EH (cell line): ENCODE measurements at regions not wholly inside any gene's neighbourhood (a gene's known extent, or its start where the extent isn't known, plus 50 kb on each side); places are given as distances from the start of the nearest gene placed in this dataset.

Source experiments
- DNase-seq: peaks from one replicate; pipeline ENCODE4 v3.0.0-alpha.2; 2015; ENCODE audit warnings: low read depth

DNA sequence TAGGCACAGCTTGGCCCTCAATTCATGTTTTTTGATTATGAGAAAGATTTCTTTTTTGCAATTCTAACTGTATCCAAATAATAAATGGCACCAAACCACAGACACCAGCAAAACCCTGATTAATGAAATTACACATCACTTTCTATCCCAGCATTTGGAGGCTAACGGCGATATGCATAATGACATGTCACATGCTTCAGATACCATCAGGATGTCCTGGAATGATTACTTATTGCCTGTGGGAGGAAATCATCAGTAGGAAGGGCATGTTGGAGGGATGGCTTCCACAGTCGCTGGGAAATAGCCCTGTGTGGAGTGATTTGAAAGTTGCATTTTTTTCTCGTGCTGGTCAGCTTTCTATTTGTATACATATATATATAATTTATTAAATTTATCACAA is 121.7 kb downstream of the CMPK2 start:
- no peak for DNase-seq

DNA sequence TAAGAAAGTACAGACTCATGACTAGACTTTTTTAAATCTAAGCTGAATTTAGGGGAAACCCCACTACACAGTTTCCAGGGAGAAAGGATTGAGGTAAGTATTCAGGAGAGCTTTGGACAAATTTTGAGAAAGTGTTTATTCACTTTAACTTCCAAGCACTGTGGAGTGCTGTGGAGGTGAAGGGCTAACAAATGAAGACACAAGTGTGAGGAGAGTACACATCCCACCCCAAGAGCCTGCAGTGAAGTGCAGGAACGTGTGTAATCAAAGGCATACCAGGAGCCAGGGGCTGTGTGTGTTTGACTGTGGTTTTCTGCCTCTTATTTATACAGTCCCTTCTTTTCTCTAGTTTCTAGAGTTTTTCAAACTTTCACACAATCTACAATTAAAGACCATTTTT is 118.3 kb downstream of the CMPK2 start:
- DNase-seq: no peak

DNA sequence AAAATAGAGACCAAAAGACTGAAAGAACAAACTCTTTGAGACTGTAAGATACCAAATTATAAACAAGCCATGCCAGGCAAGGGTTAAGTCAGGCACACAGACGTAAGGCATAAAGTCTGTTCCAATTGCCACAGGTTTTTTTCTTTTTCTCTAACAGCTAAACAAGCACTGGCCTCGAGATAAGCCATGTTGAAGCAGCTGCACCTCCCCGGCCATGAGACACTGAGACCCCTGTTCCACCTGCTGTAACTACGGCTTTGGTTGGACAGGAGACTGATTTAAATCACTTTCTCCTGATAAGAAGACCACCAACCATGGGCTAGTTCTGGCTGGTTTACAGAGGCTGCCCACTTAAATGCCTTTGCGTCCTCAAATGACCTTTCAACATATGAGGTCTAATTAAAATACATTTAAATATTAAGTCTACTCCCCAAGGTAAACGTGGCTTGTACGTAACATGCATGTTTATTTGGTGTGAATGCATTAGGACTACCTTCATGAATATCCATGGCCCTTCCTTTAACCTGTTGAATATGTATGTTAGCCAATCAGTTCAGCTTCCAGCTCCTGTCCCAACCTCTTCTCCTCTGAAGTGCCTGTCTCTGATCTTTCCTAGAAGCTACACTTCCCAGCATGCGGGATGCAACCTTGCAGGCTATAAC is 117.2 kb downstream of the CMPK2 start:
- DNase-seq: no peak

DNA sequence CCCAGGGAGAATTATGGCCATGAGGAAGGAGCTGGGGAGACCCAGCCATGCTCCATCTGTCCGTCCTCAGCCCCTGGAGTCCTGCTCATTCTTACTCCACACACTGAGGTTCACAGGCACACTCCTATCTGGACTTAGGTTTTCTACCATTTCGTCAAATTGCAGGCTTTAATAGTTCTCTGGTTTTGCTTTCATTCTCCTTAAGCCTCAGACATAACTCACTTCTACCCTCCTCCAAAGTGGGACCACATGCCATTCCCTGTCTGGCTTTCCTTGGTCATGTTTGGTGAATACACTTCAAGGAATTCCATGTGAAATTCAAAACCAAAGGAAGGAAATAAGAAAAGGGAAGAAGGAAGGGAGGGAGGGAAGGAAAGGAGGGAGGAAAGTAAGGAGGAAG is 115.7 kb downstream of the CMPK2 start:
- DNase-seq: peak; percentile 17

DNA sequence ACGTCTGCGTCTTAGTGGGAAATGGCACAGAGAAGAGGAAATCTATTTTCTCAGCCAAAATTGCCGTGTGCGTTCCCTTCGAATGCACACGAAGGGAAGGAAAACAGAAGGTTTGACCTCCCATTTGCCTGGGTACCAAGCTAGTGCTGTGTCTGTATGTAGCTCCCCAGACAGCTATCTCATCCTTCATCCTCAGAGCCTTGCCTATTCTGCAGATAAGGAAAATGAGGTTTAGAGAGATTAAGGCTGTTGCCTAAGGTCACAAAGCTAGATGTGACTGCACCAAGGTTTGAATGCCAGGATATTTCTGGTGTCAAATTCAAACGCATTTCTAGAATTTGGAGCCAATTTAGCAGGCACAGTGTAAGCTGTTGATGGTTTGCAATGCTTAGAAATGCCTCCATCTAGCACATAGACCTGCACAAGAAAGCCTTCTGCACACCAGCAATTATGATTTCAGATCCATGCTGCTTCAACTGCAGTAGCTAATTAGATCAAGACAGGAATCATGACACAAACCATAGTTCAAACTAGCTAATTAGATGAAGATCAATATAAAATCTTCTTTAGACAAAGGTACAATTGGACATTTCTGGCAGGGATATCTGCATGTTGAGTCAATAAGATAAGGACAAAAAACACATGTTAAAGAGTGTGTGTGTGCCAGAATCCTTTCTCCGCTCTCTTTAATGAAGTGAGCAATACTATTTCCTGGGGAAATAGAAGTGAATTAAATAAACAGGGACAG is 115.1 kb downstream of the CMPK2 start:
- DNase-seq: no peak

DNA sequence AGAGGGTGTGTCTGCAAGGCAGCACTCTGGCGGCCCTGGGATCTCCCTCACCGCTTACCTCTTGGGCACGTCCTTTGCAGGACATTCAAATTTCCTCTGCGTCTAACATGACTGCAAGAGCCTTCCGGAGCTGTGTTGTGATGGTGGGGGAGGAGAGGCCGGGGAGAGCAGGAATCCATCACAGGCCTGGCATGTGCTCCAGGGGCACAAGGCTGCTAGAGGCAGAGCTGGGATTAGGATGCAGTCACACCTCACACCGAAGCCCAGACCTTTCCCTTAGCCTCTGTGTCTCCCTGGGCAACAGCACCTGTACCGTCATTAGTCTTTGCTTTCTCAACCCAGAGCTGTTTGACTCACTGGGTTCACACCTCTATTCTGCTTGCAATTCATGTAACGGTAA is 111.3 kb downstream of the CMPK2 start:
- DNase-seq: no peak

DNA sequence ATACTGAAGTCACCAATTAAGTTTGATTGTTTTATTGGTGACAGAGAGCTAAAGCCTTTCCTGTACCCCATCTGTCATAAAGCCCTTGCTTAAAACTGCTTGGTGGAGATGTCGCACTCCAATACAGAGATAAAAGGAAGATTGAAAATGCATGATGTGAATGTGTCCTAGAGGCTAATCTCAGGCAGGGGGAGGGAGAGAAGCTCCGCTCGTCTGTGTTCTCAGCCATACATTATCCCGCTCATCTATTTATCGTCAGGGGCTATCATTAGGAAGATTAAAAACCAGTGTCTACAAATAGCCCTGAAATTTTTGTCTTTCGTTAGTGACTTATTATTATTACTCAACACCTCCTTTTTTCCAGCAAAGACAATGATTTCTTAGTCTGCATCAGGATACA is 110.3 kb downstream of the CMPK2 start:
- DNase-seq: no peak

DNA sequence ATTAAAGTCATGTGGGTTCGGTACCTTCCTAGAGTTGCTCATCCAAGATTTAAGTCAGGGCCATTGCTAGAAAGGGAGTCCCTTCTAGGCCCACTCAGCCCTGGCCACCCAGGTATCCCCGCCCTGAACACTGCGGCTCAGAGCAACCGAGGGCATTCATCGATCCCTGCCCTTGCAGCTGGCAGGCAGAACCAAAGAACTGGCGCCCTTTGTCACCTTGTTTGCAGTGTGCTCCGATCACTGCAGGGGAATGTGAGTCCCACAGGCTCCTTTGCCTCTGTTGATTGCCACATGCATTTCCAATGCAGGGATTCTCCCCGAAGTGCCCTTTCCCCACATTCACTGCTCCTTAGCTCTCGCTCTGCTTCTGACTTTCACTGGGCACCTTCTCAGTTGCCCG is 108.5 kb downstream of the CMPK2 start:
- no peak for DNase-seq

DNA sequence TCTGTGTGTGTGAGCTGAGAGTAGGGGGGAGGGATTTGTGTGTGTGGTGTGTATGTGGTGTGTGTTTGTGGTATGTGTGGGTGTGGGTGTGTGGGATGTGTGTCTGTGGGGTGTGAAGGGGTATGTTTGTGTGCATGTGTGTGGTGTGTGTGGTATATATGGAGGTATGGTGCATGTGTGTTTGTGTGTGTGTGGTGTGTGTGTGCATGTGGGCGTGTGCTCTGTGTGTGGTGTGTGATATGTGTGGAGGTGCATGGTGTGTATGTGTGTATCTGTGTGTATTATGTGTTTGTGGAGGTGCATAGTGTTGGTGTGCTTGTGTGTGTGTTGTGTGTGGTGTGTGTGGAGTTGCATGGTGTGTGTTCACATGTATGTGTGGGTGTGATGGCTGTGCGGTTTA is 106.0 kb downstream of the CMPK2 start:
- no peak for DNase-seq

DNA sequence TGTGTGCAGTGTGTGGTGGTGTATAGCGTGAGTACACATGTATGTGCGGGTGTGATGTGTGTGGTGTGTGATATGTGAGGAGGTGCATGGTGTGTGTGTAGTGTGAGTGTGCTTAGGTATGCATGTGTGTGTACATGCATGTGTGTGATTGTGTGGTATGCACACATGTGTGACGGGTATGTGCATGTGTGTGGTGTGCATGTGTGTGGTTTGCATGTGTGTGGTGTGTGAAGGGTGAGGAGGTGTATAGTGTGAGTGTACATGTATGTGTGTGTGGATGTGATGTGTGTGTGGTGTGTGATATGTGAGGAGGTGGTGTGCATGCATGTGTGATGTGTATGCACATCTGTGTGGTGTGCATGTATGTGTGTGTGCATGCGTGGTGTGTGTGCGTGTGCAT is 105.6 kb downstream of the CMPK2 start:
- DNase-seq: no peak

DNA sequence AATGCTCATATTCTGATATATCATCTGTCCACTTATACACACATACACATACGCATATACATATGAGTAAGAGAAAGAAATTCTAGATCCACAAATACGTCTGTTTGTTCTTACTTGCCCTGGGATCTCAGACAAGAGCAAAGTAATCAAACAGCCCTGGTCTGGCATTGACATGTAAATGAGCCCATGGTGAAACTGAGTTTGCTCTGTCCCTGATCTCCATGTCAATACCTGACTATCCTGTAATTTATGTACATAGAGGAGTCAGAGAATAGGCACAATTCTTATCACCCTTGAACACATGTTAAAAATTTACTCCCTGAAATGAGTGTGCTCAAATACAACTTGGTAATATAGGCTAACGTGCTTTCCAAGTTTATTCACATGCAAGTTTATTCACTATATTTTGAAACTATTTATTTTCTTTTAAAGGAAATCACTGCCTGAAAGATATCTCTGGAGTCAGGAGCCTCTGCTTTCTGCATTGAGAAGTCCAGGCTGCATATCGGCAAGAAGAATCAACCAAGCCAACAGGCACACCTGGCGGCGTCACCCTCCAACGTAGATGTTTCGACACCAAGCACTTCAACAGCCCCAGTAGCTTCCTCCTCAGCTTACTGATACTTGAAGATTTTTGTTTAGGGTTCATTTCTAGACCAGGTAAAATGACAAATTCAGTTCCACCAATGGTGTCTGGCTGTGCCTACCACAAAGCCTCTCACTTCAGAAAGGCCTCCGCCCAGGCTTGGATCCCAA is 100.6 kb downstream of the CMPK2 start:
- DNase-seq: no peak

DNA sequence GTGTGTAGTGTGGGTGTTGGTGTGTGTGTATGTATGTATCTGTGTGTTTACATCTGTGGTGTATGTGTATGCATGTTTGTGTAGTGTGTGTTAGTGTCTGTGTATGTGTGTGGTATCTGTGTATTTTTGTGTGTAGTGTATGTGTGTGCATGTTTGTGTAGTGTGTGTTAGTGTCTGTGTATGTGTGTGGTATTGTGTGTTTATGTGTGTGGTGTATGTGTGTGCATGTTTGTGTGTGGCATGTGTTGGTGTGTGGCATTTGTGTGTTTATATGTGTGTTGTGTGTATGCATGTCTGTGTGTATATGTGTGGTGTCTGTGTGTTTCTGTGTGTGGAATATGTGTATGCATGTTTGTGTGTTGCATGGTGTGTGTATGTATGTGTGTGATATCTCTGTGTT is 96.4 kb downstream of the CMPK2 start:
- no peak for DNase-seq

DNA sequence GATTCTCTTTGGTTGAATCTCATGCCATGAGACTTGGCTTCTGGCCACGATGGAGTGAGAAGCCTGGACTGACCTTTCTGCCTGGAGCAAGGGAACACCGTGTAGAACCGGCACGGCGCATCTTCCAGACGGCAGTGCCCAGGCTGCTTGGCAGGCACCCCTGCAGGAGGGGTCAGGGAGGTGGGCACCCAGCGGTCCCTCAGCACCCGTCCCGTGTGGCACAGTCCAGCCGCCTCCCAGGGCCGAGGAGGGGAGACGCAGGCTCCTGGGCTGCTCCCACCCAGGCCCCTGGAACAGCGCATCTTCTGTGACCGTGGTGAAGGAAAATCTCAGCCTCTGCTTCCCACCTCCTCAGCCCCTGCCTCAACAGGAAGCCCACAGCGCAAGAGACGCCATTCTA is 95.7 kb downstream of the CMPK2 start:
- no peak for DNase-seq

DNA sequence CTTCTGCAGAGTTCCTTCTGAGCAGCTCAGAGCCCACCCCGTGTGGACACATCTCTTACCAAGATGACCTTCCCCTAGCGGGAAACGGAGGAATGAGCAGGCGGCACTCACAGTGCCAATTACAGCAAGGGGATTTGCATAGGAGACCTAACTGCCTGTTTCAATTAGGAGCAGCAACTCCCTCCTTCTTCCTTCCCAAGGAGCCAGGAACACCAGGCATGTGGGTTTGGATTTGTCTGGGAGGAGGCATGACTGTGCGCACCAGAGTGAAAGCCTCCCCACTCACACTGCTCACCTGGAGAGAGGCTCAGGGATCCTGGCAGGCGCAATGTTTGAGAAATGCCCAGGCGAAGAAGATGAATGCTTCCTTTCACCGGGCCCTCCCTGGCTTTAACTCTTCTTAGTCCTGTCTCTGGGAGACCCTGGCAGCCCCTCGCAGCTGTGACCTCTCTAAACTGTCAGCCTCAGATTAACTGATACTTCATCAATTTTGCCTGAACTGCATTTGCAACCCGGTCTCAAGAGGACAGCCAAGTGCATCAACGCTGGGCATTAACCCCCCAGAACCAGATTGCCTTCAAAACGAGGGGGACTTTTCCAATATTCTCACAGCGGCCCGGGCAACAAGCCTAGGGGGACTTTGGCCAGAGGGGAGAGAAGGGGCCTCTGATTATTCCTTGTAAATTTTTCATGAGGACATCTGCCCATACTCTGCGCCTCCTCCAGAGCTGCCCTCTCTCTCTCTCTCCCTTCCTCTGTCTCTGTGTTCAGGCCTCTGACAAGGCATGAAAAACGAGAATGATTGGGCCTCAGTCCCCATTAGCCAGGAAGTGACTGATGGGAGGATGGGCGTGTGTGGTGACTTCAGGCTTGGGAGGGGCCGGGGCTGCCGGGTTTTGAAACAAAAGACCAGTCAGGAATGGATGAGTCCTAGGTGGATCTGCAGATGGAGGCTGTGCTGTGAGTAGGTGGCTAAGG is 93.8 kb downstream of the CMPK2 start:
- DNase-seq: peak; percentile 37

DNA sequence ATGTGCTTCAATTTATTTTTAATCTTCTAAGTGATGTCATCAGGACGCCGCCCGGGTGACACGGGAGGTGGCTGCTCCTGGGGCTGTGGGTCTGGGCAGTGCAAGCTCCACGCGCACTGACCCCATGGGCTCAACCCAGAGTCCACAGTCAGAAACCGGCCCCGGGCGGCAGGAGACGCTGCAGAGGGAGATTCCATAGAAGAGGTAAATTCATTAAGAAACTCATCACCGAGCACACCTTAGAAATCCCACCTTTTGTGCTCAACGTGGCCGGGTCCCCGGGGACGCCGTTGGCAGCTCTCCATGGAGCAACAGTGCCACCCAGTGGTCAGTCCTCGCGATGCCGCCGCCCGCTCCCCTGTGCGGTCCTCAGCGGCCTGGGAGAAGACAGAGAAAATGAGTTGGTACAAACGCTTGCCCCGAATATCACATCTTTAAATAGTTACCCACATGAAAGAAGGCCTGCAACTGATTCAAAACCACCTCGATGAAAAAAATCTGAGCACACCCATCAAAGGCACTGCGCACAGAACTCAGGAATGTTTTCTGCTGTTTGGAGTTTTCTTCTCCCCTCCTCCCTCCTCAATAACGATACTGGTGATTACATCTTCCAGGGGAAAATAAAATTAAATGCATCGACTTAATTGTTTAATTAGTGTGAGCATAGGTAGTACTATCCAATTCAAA is 92.6 kb downstream of the CMPK2 start:
- DNase-seq: peak; percentile 50

DNA sequence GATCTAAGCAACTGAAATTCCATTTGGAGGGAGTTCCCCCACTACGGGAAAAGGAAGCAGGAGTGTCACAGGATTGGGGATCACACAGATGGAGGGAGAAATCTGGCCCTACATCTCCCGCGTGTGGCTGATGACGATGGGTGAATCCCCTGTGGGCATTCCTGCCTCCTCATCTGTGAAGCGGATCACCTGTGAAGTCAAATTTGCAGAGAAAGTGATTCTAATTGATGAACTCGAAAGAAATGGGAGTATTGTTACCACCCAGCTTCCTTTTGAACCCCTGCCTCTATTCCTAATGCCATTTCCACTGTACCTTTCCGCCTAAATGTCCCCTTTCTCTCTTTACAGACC is 92.0 kb downstream of the CMPK2 start:
- no peak for DNase-seq

DNA sequence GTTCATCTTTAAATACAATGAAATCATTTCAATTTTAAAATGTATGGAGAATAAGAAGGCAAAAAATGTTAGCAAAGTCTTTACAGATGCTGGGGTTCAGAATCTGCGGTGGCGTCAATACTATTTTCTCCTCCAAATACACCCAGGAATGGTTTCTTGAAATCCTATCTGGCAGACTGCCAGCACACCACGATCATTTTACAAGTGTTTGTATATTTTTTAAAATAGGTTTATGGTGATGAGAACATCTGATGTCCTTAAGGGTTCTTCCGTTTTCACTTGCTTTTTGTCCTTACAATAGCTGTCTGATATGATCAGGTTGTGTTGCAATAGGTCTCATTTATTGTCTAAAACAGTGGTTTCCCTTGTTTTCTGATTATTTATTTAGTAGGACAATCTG is 89.6 kb downstream of the CMPK2 start:
- DNase-seq: no peak

DNA sequence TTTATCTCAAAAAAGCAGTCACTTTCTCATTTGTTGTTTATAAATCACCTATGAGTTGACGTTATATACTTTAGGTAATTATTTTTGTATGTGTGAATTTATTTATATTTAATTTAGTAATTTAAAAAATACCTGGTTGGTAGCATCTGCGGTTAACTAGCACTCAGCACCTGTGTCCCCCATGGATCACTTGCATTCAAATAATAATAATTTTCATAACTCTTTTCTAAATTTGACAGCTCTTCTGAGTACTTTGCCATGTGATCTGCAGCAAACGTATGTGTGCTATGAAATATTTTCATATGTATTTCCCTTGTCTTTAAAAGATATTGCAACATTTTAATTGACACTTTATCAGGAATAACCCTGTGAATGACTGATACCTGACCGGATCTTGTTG is 88.1 kb downstream of the CMPK2 start:
- DNase-seq: no peak

DNA sequence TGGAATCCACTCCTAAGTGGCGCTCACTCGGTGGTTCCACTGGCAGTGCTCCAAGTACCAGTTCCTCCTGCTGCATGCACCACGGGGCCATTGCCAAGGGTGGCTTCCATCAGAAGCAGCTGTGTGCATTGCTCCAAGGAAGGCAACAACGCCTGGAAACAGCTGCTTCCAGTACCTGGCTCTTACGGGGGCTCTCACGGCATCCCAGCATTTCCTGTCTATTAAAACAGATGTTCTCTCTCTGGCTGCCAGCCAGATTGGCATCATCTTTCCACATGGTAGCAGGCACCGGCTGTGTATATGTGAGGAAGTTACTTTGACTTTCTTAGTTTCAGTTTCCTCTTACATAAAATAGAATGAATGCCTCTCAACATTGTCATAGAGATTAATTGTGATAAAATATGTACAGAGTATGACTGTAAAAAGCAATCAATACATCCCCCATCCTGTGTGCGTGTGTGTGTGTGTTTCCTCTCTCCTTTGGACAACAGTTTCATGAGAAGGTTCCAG is 84.9 kb downstream of the CMPK2 start:
- DNase-seq: peak; percentile 71

DNA sequence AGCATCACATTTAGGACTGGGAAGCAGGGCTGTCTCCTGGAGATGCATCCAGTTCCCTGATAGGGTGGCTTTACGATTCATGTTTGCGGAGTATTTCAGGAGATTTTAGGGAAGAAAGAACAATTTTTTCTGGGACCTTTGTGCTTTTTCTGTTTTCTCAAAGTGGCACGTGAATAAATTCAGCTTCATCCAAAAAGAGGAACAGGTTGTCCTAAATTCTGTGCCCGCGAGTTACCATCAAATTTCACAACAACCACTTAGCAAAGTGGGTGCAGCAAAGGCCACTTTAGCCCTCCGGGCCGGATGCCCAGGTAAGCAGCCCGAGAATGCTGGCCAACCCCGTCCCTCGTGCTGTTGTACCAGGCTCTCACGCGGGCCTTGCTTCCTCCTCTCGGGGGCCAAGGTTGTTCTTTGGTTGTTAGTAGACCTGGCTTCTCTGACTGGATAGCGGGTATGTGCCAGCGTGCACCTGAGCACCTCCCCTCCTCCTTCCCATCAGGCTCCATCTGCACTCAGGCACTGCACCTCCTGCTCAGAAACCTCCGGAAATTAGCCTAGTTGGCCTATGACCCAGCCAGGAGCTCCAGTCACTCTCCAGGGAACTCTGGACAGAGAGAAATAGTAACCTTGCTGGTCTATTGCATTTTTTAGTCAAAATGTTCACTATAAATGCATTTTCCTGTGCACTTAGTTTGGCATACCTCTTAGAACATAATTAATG is 83.0 kb downstream of the CMPK2 start:
- DNase-seq: no peak

DNA sequence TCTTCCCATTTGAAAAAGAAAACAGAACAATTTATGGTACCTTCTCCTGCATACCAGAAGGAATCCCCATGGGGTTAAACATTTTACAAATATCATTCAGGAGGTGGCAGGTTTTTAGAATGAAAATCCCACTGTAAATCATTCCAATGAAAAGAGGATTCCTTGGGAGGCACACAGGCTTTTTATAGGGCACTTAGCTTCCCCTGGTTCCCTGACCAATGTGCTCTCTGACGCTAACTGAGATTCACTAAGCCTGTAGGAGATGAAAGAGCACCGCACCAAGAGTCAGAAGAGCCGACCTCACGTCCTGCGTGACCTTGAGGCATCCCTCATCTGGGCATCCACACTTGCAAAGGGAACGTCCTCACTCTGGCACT is 82.5 kb downstream of the CMPK2 start:
- no peak for DNase-seq
